GM21526 (cell line): ENCODE measurements at regions not wholly inside any gene's neighbourhood (a gene's known extent, or its start where the extent isn't known, plus 50 kb on each side); places are given as distances from the start of the nearest gene placed in this dataset.
A peak's percentile ranks its signal among the peaks of the same experiment; 100 is the strongest.

Experiments
- ATAC-seq: cut with Tn5 transposase; IDR thresholded peaks from one replicate; pipeline ENCODE4 v1.9.1; 2021; ENCODE audit warnings: moderate library complexity; ENCODE audit not compliant: unreplicated experiment, low FRiP score

- peak; percentile 87 for ATAC-seq
Measured at GRCh38 chr13:77429320-77430142, 102.6 kb upstream of the MYCBP2 start.

- ATAC-seq: no peak
Measured at GRCh38 chr13:77425705-77426104, 98.8 kb upstream of the MYCBP2 start.

GRCh38 chr13:77423296-77423695 is 96.4 kb upstream of the MYCBP2 start:
- ATAC-seq: no peak

- no peak for ATAC-seq
Measured at GRCh38 chr13:77422724-77423123, 95.8 kb upstream of the MYCBP2 start.

- no peak for ATAC-seq
Measured at GRCh38 chr13:77417897-77418296, 91.0 kb upstream of the MYCBP2 start.

- ATAC-seq: no peak
Measured at GRCh38 chr13:77416666-77417212, 89.8 kb upstream of the MYCBP2 start.

- peak; percentile 88 for ATAC-seq
Measured at GRCh38 chr13:77415253-77416071, 88.6 kb upstream of the MYCBP2 start.

- no peak for ATAC-seq
Measured at GRCh38 chr13:77412860-77413259, 86.0 kb upstream of the MYCBP2 start.

- no peak for ATAC-seq
Measured at GRCh38 chr13:77412116-77412635, 85.3 kb upstream of the MYCBP2 start.

GRCh38 chr13:77409412-77409811 is 82.5 kb upstream of the MYCBP2 start:
- no peak for ATAC-seq

- ATAC-seq: no peak
Measured at GRCh38 chr13:77406644-77407440, 79.9 kb upstream of the MYCBP2 start.

- ATAC-seq: no peak
Measured at GRCh38 chr13:77398825-77399620, 72.1 kb upstream of the MYCBP2 start.

GRCh38 chr13:77397636-77398035 is 70.7 kb upstream of the MYCBP2 start:
- no peak for ATAC-seq

GRCh38 chr13:77391475-77391874 is 64.6 kb upstream of the MYCBP2 start:
- no peak for ATAC-seq

GRCh38 chr13:77390391-77390790 is 63.5 kb upstream of the MYCBP2 start:
- no peak for ATAC-seq

GRCh38 chr13:77389625-77390000 is 62.7 kb upstream of the MYCBP2 start:
- peak; percentile 64 for ATAC-seq

- ATAC-seq: peak; percentile 27
Measured at GRCh38 chr13:77388944-77389624, 62.2 kb upstream of the MYCBP2 start.

- no peak for ATAC-seq
Measured at GRCh38 chr13:77387607-77388200, 60.8 kb upstream of the MYCBP2 start.
